Suprapubic skin (tissue), 4 donors: ENCODE measurements at regions not wholly inside any gene's neighbourhood (a gene's known extent, or its start where the extent isn't known, plus 50 kb on each side); places are given as distances from the start of the nearest gene placed in this dataset.

Experiments
- DNase-seq, 2 donors: peaks; one replicate each; pipeline ENCODE4 v3.0.0-alpha.2; 2019; ENCODE audit warnings: low spot score in 2 of 2
- H3K27ac ChIP-seq: fragments of 200-600 bp; sonication (generic); one replicate; pipeline ENCODE4 v1.5.1; 2019
- H3K27me3 ChIP-seq: fragments of 200-600 bp; sonication (generic); one replicate; pipeline ENCODE4 v1.5.1; 2019
- H3K36me3 ChIP-seq: fragments of 200-600 bp; sonication (generic); one replicate; pipeline ENCODE4 v1.5.1; 2019
- H3K4me1 ChIP-seq: fragments of 200-600 bp; sonication (generic); one replicate; pipeline ENCODE4 v1.5.1; 2019
- H3K4me3 ChIP-seq: fragments of 200-600 bp; sonication (generic); one replicate; pipeline ENCODE4 v1.5.1; 2019; ENCODE audit warnings: mild to moderate bottlenecking
- H3K9me3 ChIP-seq: fragments of 200-600 bp; sonication (generic); one replicate; pipeline ENCODE4 v1.5.1; 2019
- CTCF ChIP-seq, 2 donors: fragments of 200-600 bp in 1 of 2; fragments of 450-650 bp in 1 of 2; sonication (generic) in 1 of 2; IDR thresholded peaks; one replicate each; pipeline ENCODE4 v1.5.1; 2016 to 2019; ENCODE audit warnings: antibody characterized with exemption in 2 of 2, mild to moderate bottlenecking in 1 of 2, moderate library complexity in 1 of 2
- EP300 ChIP-seq: sonication (generic); formaldehyde crosslinking; IDR thresholded peaks from one replicate; pipeline ENCODE4 v1.6.1; 2017; ENCODE audit warnings: antibody characterized with exemption
- POLR2A ChIP-seq, 2 donors: fragments of 450-650 bp; IDR thresholded peaks; one replicate each; pipeline ENCODE4 v1.6.1; 2017; ENCODE audit warnings: antibody characterized with exemption in 2 of 2, mild to moderate bottlenecking in 2 of 2, moderate library complexity in 2 of 2
- POLR2AphosphoS5 ChIP-seq, 3 donors: sonication (generic); formaldehyde crosslinking; IDR thresholded peaks; one replicate each; pipeline ENCODE4 v1.6.1; 2017; ENCODE audit warnings: antibody characterized with exemption in 3 of 3
- WGBS: methylation state at CpG from one replicate; pipeline ENCODE4 v1.1.5; 2018; 5-methylcytosine and 5-hydroxymethylcytosine counted together

- Histone ChIP-seq H3K36me3 (no peaks in the 10 kb centered on the region), H3K27me3 (peaks cover 44% of the 10 kb centered on the region), H3K27ac (no peak overlapping the region), H3K4me1 (no peaks in the 10 kb centered on the region), H3K4me3 (no peak overlapping the region), H3K9me3 (no peaks in the 10 kb centered on the region)
- no peak for DNase-seq
- 64% methylated on average over 12 of the region's 25 CpGs for WGBS
- TF ChIP-seq CTCF (IDR thresholded peaks at IDR 0.05) (no peak), POLR2A (IDR thresholded peaks at IDR 0.05) (no peak), POLR2AphosphoS5 (IDR thresholded peaks at IDR 0.05) (no peak), EP300 (no peak)
Observed at GRCh38 chr11:70669871-70670675, 271.7 kb downstream of the CTTN start.

- DNase-seq = no peak
- Histone ChIP-seq H3K4me3 (no peak overlapping the region), H3K27ac (no peak overlapping the region), H3K36me3 (no peaks in the 10 kb centered on the region), H3K4me1 (no peaks in the 10 kb centered on the region), H3K27me3 (peaks cover 41% of the 10 kb centered on the region), H3K9me3 (no peaks in the 10 kb centered on the region)
- WGBS = 77% methylated on average over 12 of the region's 15 CpGs
- TF ChIP-seq CTCF (IDR thresholded peaks at IDR 0.05) (no peak), EP300 (no peak), POLR2AphosphoS5 (IDR thresholded peaks at IDR 0.05) (no peak), POLR2A (IDR thresholded peaks at IDR 0.05) (no peak)
Observed at GRCh38 chr11:70670676-70671034, 272.3 kb downstream of the CTTN start.

- Histone ChIP-seq H3K27me3 (peaks cover 41% of the 10 kb centered on the region), H3K9me3 (no peaks in the 10 kb centered on the region), H3K36me3 (no peaks in the 10 kb centered on the region), H3K27ac (no peak overlapping the region), H3K4me3 (no peak overlapping the region), H3K4me1 (no peaks in the 10 kb centered on the region)
- TF ChIP-seq CTCF (IDR thresholded peaks at IDR 0.05) = no peak
- no peak for TF ChIP-seq POLR2AphosphoS5 (IDR thresholded peaks at IDR 0.05)
- TF ChIP-seq POLR2A (IDR thresholded peaks at IDR 0.05) = no peak
- TF ChIP-seq EP300 = no peak
- 10% methylated on average over 12 of the region's 19 CpGs for WGBS
- no peak for DNase-seq
Observed at GRCh38 chr11:70671083-70671482, 272.8 kb downstream of the CTTN start.

- 57% methylated on average over 3 of the region's 5 CpGs for WGBS
- no peaks in the 10 kb centered on the region for H3K36me3 ChIP-seq
- H3K9me3 ChIP-seq = no peaks in the 10 kb centered on the region
- no peak for DNase-seq
- peaks cover 37% of the 10 kb centered on the region for H3K27me3 ChIP-seq
- H3K27ac ChIP-seq = no peak overlapping the region
- no peaks in the 10 kb centered on the region for H3K4me1 ChIP-seq
- TF ChIP-seq CTCF (IDR thresholded peaks at IDR 0.05) (no peak), POLR2A (IDR thresholded peaks at IDR 0.05) (no peak), EP300 (no peak), POLR2AphosphoS5 (IDR thresholded peaks at IDR 0.05) (no peak)
- H3K4me3 ChIP-seq = no peak overlapping the region
Observed at GRCh38 chr11:70671611-70672010, 273.3 kb downstream of the CTTN start.

- Histone ChIP-seq H3K27ac (no peak overlapping the region), H3K27me3 (peaks cover 26% of the 10 kb centered on the region), H3K4me3 (no peak overlapping the region), H3K9me3 (no peaks in the 10 kb centered on the region), H3K4me1 (no peaks in the 10 kb centered on the region), H3K36me3 (no peaks in the 10 kb centered on the region)
- no peak for TF ChIP-seq POLR2A (IDR thresholded peaks at IDR 0.05)
- no peak for TF ChIP-seq CTCF (IDR thresholded peaks at IDR 0.05)
- TF ChIP-seq EP300 = no peak
- no peak for TF ChIP-seq POLR2AphosphoS5 (IDR thresholded peaks at IDR 0.05)
- DNase-seq = no peak
- WGBS = 96% methylated on average over 7 of the region's 8 CpGs
Observed at GRCh38 chr11:70672991-70673653, 274.8 kb downstream of the CTTN start.
